IMR-90 (cell line): ENCODE measurements at regions not wholly inside any gene's neighbourhood (a gene's known extent, or its start where the extent isn't known, plus 50 kb on each side); places are given as distances from the start of the nearest gene placed in this dataset.

ENCODE experiments used
- ATAC-seq: fragments of 200-7000 bp; cut with Tn5 transposase; 2 replicates; pipeline ENCODE4 v1.9.1; 2020; ENCODE audit warnings: low read depth, mild to moderate bottlenecking, moderate library complexity
- BruUV-seq: library from RNA; stranded (reverse); fragments of 400-500 nt; replicated peaks from 2 replicates; lab custom pipeline; 2021; lab: Mats Ljungman, UMichigan
- CTCF ChIA-PET: fragments of 300-600 bp; formaldehyde crosslinking; extraction: SDS; loops from one replicate; lab custom pipeline; 2021; ENCODE audit warnings: antibody characterized with exemption; lab: Yijun Ruan, JAX
- POLR2A ChIA-PET: fragments of 300-600 bp; sonication (Branson Sonifier 250); formaldehyde crosslinking; loops from one replicate; lab custom pipeline; 2022; ENCODE audit warnings: antibody characterized with exemption; ENCODE audit not compliant: unreplicated experiment; lab: Charles Lee
- DNase-seq: peaks from one replicate; pipeline ENCODE4 v3.0.0; 2013
- H2AFZ ChIP-seq: replicated peaks from 2 replicates; pipeline ENCODE3; 2013; ENCODE audit warnings: low read length, mild to moderate bottlenecking; ENCODE audit not compliant: poor library complexity
- H2AK5ac ChIP-seq: 2 replicates; pipeline ENCODE4 v1.6.1; 2013; ENCODE audit warnings: low read depth, low read length, inconsistent platforms
- H2AK9ac ChIP-seq: replicated peaks from 2 replicates; pipeline ENCODE3; 2013; ENCODE audit warnings: mild to moderate bottlenecking, low read depth, low read length, moderate library complexity; ENCODE audit not compliant: poor library complexity
- H2BK120ac ChIP-seq: 2 replicates; pipeline ENCODE4 v1.6.1; 2013; ENCODE audit warnings: low read depth, low read length, inconsistent platforms
- H2BK15ac ChIP-seq: 3 replicates; pipeline ENCODE4 v1.6.1; 2013; ENCODE audit warnings: low read depth, low read length, inconsistent platforms
- H2BK20ac ChIP-seq: 2 replicates; pipeline ENCODE4 v1.6.1; 2013; ENCODE audit warnings: low read depth, mild to moderate bottlenecking, inconsistent platforms, low read length, moderate library complexity
- H2BK5ac ChIP-seq: 2 replicates; pipeline ENCODE4 v1.6.1; 2013; ENCODE audit warnings: mild to moderate bottlenecking, low read depth, low read length, inconsistent platforms; ENCODE audit not compliant: poor library complexity, severe bottlenecking
- H3K14ac ChIP-seq: replicated peaks from 2 replicates; pipeline ENCODE4 v1.6.1; 2013; ENCODE audit warnings: low read depth, low read length, inconsistent platforms
- H3K18ac ChIP-seq: 2 replicates; pipeline ENCODE4 v1.6.1; 2013; ENCODE audit warnings: low read depth, low read length, control low read depth
- H3K23ac ChIP-seq: 2 replicates; pipeline ENCODE4 v1.6.1; 2013; ENCODE audit warnings: low read depth, low read length, inconsistent platforms
- H3K27ac ChIP-seq: 2 replicates; pipeline ENCODE4 v1.5.1; 2013; ENCODE audit warnings: mild to moderate bottlenecking, control low read depth, low read length; ENCODE audit not compliant: insufficient read depth
- H3K27me3 ChIP-seq: 2 replicates; pipeline ENCODE4 v1.6.1; 2013; ENCODE audit warnings: low read length; ENCODE audit not compliant: control insufficient read depth, insufficient read depth
- H3K36me3 ChIP-seq: 2 replicates; pipeline ENCODE4 v1.6.1; 2013; ENCODE audit warnings: low read length, mixed read lengths; ENCODE audit not compliant: control insufficient read depth, insufficient read depth
- H3K4ac ChIP-seq: 2 replicates; pipeline ENCODE4 v1.6.1; 2013; ENCODE audit warnings: low read depth, low read length, inconsistent platforms
- H3K4me1 ChIP-seq: 2 replicates; pipeline ENCODE4 v1.6.1; 2013; ENCODE audit warnings: low read length, mixed read lengths; ENCODE audit not compliant: control insufficient read depth, insufficient read depth
- H3K4me2 ChIP-seq: 2 replicates; pipeline ENCODE4 v1.6.1; 2013; ENCODE audit warnings: low read depth, mild to moderate bottlenecking, control low read depth, low read length, moderate library complexity
- H3K4me3 ChIP-seq: 2 replicates; pipeline ENCODE4 v1.5.1; 2013; ENCODE audit warnings: low read depth, mild to moderate bottlenecking, control low read depth, low read length, moderate library complexity; ENCODE audit not compliant: insufficient read depth
- H3K56ac ChIP-seq: 2 replicates; pipeline ENCODE4 v1.6.1; 2013; ENCODE audit warnings: low read length, inconsistent platforms; ENCODE audit not compliant: insufficient read depth; ENCODE audit errors: extremely low read depth
- H3K79me1 ChIP-seq, 2 experiments: 2 replicates each; pipeline ENCODE4 v1.6.1; 2013; ENCODE audit warnings: low read length in 2 of 2, inconsistent platforms in 1 of 2, low read depth in 1 of 2
- H3K9ac ChIP-seq: 2 replicates; pipeline ENCODE4 v1.6.1; 2013; ENCODE audit warnings: low read depth, low read length, control low read depth
- H3K9me1 ChIP-seq: 2 replicates; pipeline ENCODE4 v1.6.1; 2013; ENCODE audit warnings: low read length, inconsistent platforms; ENCODE audit not compliant: insufficient read depth
- H3K9me3 ChIP-seq: 2 replicates; pipeline ENCODE4 v1.6.1; 2013; ENCODE audit warnings: low read length; ENCODE audit not compliant: control insufficient read depth, insufficient read depth
- H4K20me1 ChIP-seq: 2 replicates; pipeline ENCODE4 v1.6.1; 2013; ENCODE audit warnings: low read length, inconsistent platforms; ENCODE audit not compliant: insufficient read depth
- H4K5ac ChIP-seq: 2 replicates; pipeline ENCODE4 v1.6.1; 2013; ENCODE audit warnings: mild to moderate bottlenecking, low read depth, low read length, control low read depth
- H4K8ac ChIP-seq, 2 experiments: 2 replicates each; pipeline ENCODE4 v1.6.1; 2013; ENCODE audit warnings: low read depth in 2 of 2, low read length in 2 of 2, control low read depth in 1 of 2, inconsistent platforms in 1 of 2
- H4K91ac ChIP-seq: 2 replicates; pipeline ENCODE4 v1.6.1; 2013; ENCODE audit warnings: low read depth, low read length, inconsistent platforms; ENCODE audit not compliant: insufficient read depth
- BHLHE40 ChIP-seq: fragments of 150-350 bp; IDR thresholded peaks from 2 replicates; pipeline ENCODE4 v1.6.1; 2016; ENCODE audit warnings: mild to moderate bottlenecking, low read depth, low read length
- CEBPB ChIP-seq: IDR thresholded peaks from 2 replicates; pipeline ENCODE4 v1.6.1; 2012; ENCODE audit warnings: low read depth, low read length, improper control_type of control experiment
- CHD1 ChIP-seq: IDR thresholded peaks from 2 replicates; pipeline ENCODE4 v1.6.1; 2012; ENCODE audit warnings: low read depth, low read length, improper control_type of control experiment
- CTCF ChIP-seq: conservative IDR thresholded peaks from 2 replicates; pipeline ENCODE4 v1.5.1; 2012; ENCODE audit warnings: mild to moderate bottlenecking, low read depth, low read length, improper control_type of control experiment
- ELK1 ChIP-seq: fragments of 150-350 bp; IDR thresholded peaks from 2 replicates; pipeline ENCODE4 v1.6.1; 2016; ENCODE audit warnings: low read depth, mild to moderate bottlenecking, low read length, moderate library complexity, borderline replicate concordance
- FOS ChIP-seq: fragments of 150-350 bp; IDR thresholded peaks from 2 replicates; pipeline ENCODE4 v1.6.1; 2016; ENCODE audit warnings: low read depth, low read length
- MAFK ChIP-seq: IDR thresholded peaks from 2 replicates; pipeline ENCODE4 v1.6.1; 2012; ENCODE audit warnings: low read depth, low read length, improper control_type of control experiment
- MAZ ChIP-seq: IDR thresholded peaks from 2 replicates; pipeline ENCODE4 v1.6.1; 2012; ENCODE audit warnings: low read depth, mild to moderate bottlenecking, low read length, improper control_type of control experiment, moderate library complexity, borderline replicate concordance
- MXI1 ChIP-seq: IDR thresholded peaks from 2 replicates; pipeline ENCODE4 v1.6.1; 2012; ENCODE audit warnings: low read depth, mild to moderate bottlenecking, low read length, moderate library complexity, borderline replicate concordance
- NFE2L2 ChIP-seq: fragments of 150-350 bp; IDR thresholded peaks from 2 replicates; pipeline ENCODE4 v1.6.1; 2016; ENCODE audit warnings: low read depth, mild to moderate bottlenecking, low read length
- POLR2A ChIP-seq: IDR thresholded peaks from 2 replicates; pipeline ENCODE4 v1.6.1; 2012; ENCODE audit warnings: mild to moderate bottlenecking, low read depth, low read length
- RAD21 ChIP-seq: IDR thresholded peaks from 2 replicates; pipeline ENCODE4 v1.6.1; 2012; ENCODE audit warnings: low read length, improper control_type of control experiment
- RCOR1 ChIP-seq: IDR thresholded peaks from 2 replicates; pipeline ENCODE4 v1.6.1; 2012; ENCODE audit warnings: mild to moderate bottlenecking, low read length, improper control_type of control experiment; ENCODE audit not compliant: insufficient replicate concordance
- RFX5 ChIP-seq: IDR thresholded peaks from 2 replicates; pipeline ENCODE4 v1.8.0; 2012; ENCODE audit warnings: low read depth, mild to moderate bottlenecking, low read length, moderate library complexity
- SMC3 ChIP-seq: fragments of 150-350 bp; IDR thresholded peaks from 2 replicates; pipeline ENCODE4 v1.6.1; 2016; ENCODE audit warnings: low read depth, mild to moderate bottlenecking, antibody characterized with exemption, low read length, moderate library complexity
- USF2 ChIP-seq: fragments of 150-350 bp; IDR thresholded peaks from 2 replicates; pipeline ENCODE4 v1.6.1; 2017; ENCODE audit warnings: mild to moderate bottlenecking, antibody characterized with exemption, low read length, low read depth
- WGBS, 2 experiments: methylation state at CpG; one replicate each; pipeline versions ENCODE4 v1.1.5 to v1.1.7; 2013; ENCODE audit warnings: missing lambda C conversion rate in 2 of 2; ENCODE audit not compliant: insufficient read length in 1 of 2; ENCODE audit errors: extremely low coverage in 2 of 2; 5-methylcytosine and 5-hydroxymethylcytosine counted together
- dilution Hi-C: fragments of 300-500 bp; cut with HindIII; formaldehyde crosslinking; loops from one replicate; pipeline ENCODE4 v1.14.3; 2018; ENCODE audit warnings: low sequenced_read_pairs; ENCODE audit not compliant: unreplicated experiment
- in situ Hi-C: fragments of 300-500 bp; cut with MboI; formaldehyde crosslinking; loops from 3 replicates; pipeline ENCODE4 v1.14.3; 2019; ENCODE audit warnings: low sequenced_read_pairs, inconsistent platforms, mixed read lengths
- intact Hi-C: fragments of 100-400 bp; cut with micrococcal nuclease; formaldehyde crosslinking; loops from 2 replicates; pipeline ENCODE4 v1.10.0; 2022

- peaks cover 19% of the 10 kb centered on the region for H3K9me1 ChIP-seq
- H3K18ac ChIP-seq = no peak overlapping the region
- H3K56ac ChIP-seq = no peak overlapping the region
- no peak overlapping the region for H3K14ac ChIP-seq
- 83% methylated on average over 1 of the region's 8 CpGs; no CpG with 5 or more reads in 1 of the 2 experiments for WGBS, 2 experiments
- no peak overlapping the region for H2BK20ac ChIP-seq
- no peak overlapping the region for H3K23ac ChIP-seq
- ChIA-PET CTCF (no interaction called here), POLR2A (no interaction called here)
- H3K9ac ChIP-seq = no peak overlapping the region
- no TSS peak for BruUV-seq
- no peak overlapping the region for H2BK15ac ChIP-seq
- H2AK9ac ChIP-seq = no peak overlapping the region
- H3K4me3 ChIP-seq = no peak overlapping the region
- no peak overlapping the region for H4K5ac ChIP-seq
- H3K4me2 ChIP-seq = no peak overlapping the region
- H2BK5ac ChIP-seq = no peak overlapping the region
- in situ Hi-C loops = no loop called here
- H3K9me3 ChIP-seq = no peaks in the 10 kb centered on the region
- H4K20me1 ChIP-seq = peaks cover 10% of the 10 kb centered on the region; the same call in 1 of the 2 replicates
- no peak overlapping the region for H2AFZ ChIP-seq
- H3K79me1 ChIP-seq = peaks cover 47 to 74% of the 10 kb centered on the region in 2 experiments
- dilution Hi-C loops = no loop called here
- TF ChIP-seq BHLHE40 (no peak), RAD21 (no peak), CTCF (no peak), MAFK (no peak), RFX5 (no peak), RCOR1 (no peak), MAZ (no peak), USF2 (no peak), SMC3 (no peak), MXI1 (no peak), CEBPB (no peak), FOS (no peak), ELK1 (no peak), NFE2L2 (no peak), POLR2A (no peak), CHD1 (no peak)
- H3K4me1 ChIP-seq = peaks cover 10% of the 10 kb centered on the region
- no peak overlapping the region for H2AK5ac ChIP-seq
- H2BK120ac ChIP-seq = no peak overlapping the region
- DNase-seq (no peak), ATAC-seq (no peak)
- H3K4ac ChIP-seq = no peak overlapping the region
- intact Hi-C loops = no loop called here
- H3K36me3 ChIP-seq = no peaks in the 10 kb centered on the region
- H4K8ac ChIP-seq = no peak overlapping the region
- H3K27me3 ChIP-seq = no peaks in the 10 kb centered on the region
- no peak overlapping the region for H4K91ac ChIP-seq
- H3K27ac ChIP-seq = no peak overlapping the region
Observed at GRCh38 chr6:144351379-144352127, 66.4 kb downstream of the UTRN start.
